CD4-positive, alpha-beta T cell (primary cell): ENCODE measurements at regions not wholly inside any gene's neighbourhood (a gene's known extent, or its start where the extent isn't known, plus 50 kb on each side); places are given as distances from the start of the nearest gene placed in this dataset.
"Not testable (repeated sequence)": the region's sequence is repeated elsewhere in the genome, so short reads cannot be mapped to it uniquely, and the experiment has no call there.

ENCODE experiments used
- ATAC-seq: fragments of 200-7000 bp; cut with Tn5 transposase; one replicate; pipeline ENCODE4 v1.10.0; 2022; ENCODE audit warnings: mild to moderate bottlenecking; ENCODE audit not compliant: poor library complexity
- CTCF ChIA-PET: fragments of 350-600 bp; sonication (Branson Sonifier 250); formaldehyde crosslinking; loops from one replicate; lab custom pipeline; 2021; ENCODE audit warnings: antibody characterized with exemption, inconsistent platforms; lab: Charles Lee
- POLR2A ChIA-PET: fragments of 350-600 bp; sonication (Branson Sonifier 250); formaldehyde crosslinking; loops from one replicate; lab custom pipeline; 2021; ENCODE audit warnings: antibody characterized with exemption, inconsistent platforms; lab: Charles Lee
- DNase-seq, 14 experiments: peaks; one replicate each; pipeline ENCODE4 v3.0.0-alpha.2; 2013 to 2020; ENCODE audit warnings: mixed read lengths in 2 of 14
- H3K27ac ChIP-seq, 2 donors: one replicate each; pipeline versions ENCODE4 v1.5.1 to v1.7.0; 2013; ENCODE audit warnings: low read length in 2 of 2, low read depth in 1 of 2, mild to moderate bottlenecking in 1 of 2
- H3K27me3 ChIP-seq, 2 experiments: 1 replicate in 1 of 2; 2 replicates in 1 of 2; pipeline versions ENCODE4 v1.6.1 to v1.7.0; 2013; ENCODE audit warnings: low read length in 2 of 2, control low read depth in 1 of 2, mild to moderate bottlenecking in 1 of 2, moderate library complexity in 1 of 2; ENCODE audit not compliant: insufficient read depth in 2 of 2, control insufficient read depth in 1 of 2
- H3K36me3 ChIP-seq: one replicate; pipeline ENCODE4 v1.6.1; 2013; ENCODE audit warnings: low read length, control low read depth; ENCODE audit not compliant: insufficient read depth
- H3K4me1 ChIP-seq: one replicate; pipeline ENCODE4 v1.6.1; 2013; ENCODE audit warnings: low read length, control low read depth; ENCODE audit not compliant: insufficient read depth
- H3K4me3 ChIP-seq: one replicate; pipeline ENCODE4 v1.5.1; 2013; ENCODE audit warnings: mild to moderate bottlenecking, low read length, moderate library complexity
- H3K9me3 ChIP-seq, 2 experiments: 1 replicate in 1 of 2; 2 replicates in 1 of 2; pipeline versions ENCODE4 v1.6.1 to v1.7.0; 2013; ENCODE audit warnings: low read length in 2 of 2, mild to moderate bottlenecking in 2 of 2, control low read depth in 1 of 2, moderate library complexity in 1 of 2; ENCODE audit not compliant: control insufficient read depth in 1 of 2, insufficient read depth in 1 of 2
- H3K27ac Mint-ChIP-seq: one replicate; pipeline ENCODE4 v1.8.0; 2020; ENCODE audit warnings: mixed read lengths
- H3K27me3 Mint-ChIP-seq: one replicate; pipeline ENCODE4 v1.8.0; 2021; ENCODE audit warnings: mixed read lengths
- H3K36me3 Mint-ChIP-seq: one replicate; pipeline ENCODE4 v1.8.0; 2021; ENCODE audit warnings: low read depth, mixed read lengths
- H3K4me1 Mint-ChIP-seq: one replicate; pipeline ENCODE4 v1.8.0; 2021; ENCODE audit warnings: low read depth, mixed read lengths
- H3K4me3 Mint-ChIP-seq: one replicate; pipeline ENCODE4 v1.8.0; 2020; ENCODE audit warnings: mild to moderate bottlenecking, mixed read lengths
- H3K9me3 Mint-ChIP-seq: one replicate; pipeline ENCODE4 v1.8.0; 2020; ENCODE audit warnings: mixed read lengths
- intact Hi-C, 2 experiments: fragments of 100-400 bp; cut with DNase I in 1 of 2; cut with micrococcal nuclease in 1 of 2; formaldehyde crosslinking; loops; one replicate each; pipeline versions ENCODE4 v1.15.1 to v1.9.0; 2023 to 2025; cut with DNase I, micrococcal nuclease
- TF ChIP-seq, protein P1 (sequence below): fragments of 200-600 bp; IDR thresholded peaks from one replicate; pipeline ENCODE4 v1.8.0; 2022; ENCODE audit warnings: antibody characterized with exemption, mild to moderate bottlenecking

DNA sequence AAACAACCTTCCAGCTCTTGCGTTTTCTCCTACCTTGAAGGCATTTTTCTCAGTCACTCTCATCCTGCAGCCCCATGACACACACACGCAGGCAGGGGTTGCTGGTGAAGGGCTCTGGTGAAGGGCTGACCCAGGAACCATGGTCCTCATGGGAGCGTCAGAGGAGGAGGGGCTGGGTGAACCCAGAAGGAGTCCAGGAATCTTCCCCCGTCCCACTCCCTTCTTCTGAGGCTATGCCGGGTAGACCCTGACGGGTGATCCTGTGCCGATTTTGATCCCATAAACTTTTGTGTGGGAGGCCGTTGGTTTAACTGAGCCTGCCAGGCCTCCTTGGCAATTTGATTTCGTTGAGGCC lies 278.4 kb upstream of the FOXF1 start:
- H3K27ac ChIP-seq = no peak overlapping the region
- no peaks in the 10 kb centered on the region for H3K9me3 Mint-ChIP-seq
- intact Hi-C loops = no loop called here
- peaks cover 0 to 6% of the 10 kb centered on the region in 2 experiments for H3K27me3 ChIP-seq
- no peaks in the 10 kb centered on the region for H3K36me3 ChIP-seq
- peaks cover 30% of the 10 kb centered on the region for H3K27me3 Mint-ChIP-seq
- no peaks in the 10 kb centered on the region for H3K4me1 ChIP-seq
- ATAC-seq (no peak), DNase-seq (no peak)
- H3K36me3 Mint-ChIP-seq = no peaks in the 10 kb centered on the region
- TF ChIP-seq, protein P1, sequence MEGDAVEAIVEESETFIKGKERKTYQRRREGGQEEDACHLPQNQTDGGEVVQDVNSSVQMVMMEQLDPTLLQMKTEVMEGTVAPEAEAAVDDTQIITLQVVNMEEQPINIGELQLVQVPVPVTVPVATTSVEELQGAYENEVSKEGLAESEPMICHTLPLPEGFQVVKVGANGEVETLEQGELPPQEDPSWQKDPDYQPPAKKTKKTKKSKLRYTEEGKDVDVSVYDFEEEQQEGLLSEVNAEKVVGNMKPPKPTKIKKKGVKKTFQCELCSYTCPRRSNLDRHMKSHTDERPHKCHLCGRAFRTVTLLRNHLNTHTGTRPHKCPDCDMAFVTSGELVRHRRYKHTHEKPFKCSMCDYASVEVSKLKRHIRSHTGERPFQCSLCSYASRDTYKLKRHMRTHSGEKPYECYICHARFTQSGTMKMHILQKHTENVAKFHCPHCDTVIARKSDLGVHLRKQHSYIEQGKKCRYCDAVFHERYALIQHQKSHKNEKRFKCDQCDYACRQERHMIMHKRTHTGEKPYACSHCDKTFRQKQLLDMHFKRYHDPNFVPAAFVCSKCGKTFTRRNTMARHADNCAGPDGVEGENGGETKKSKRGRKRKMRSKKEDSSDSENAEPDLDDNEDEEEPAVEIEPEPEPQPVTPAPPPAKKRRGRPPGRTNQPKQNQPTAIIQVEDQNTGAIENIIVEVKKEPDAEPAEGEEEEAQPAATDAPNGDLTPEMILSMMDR = no peak
- no peak overlapping the region for H3K4me3 Mint-ChIP-seq
- H3K9me3 ChIP-seq = peaks cover 0 to 18% of the 10 kb centered on the region in 2 experiments
- ChIA-PET CTCF (no interaction called here), POLR2A (no interaction called here)
- no peak overlapping the region for H3K27ac Mint-ChIP-seq
- no peak overlapping the region for H3K4me3 ChIP-seq
- no peaks in the 10 kb centered on the region for H3K4me1 Mint-ChIP-seq

DNA sequence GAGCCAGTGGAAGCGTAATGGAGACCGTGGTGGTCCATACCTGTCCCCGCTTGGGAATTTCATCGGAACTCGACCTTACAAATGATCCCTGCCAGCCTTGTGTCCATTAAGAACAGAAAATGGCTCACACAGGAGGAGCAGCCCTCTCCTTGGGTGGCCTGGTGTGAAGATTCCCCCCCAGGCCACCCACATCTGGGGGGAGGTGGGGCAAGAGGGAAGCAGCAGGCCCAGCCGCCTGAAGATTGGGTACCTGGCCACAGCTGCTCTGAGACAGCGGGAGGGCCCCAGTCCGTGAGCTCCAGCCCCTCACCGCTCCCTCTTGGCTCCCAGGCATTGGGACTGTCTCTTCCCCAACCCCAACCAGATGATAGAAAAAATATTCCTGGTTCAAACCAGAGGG lies 277.8 kb upstream of the FOXF1 start:
- no peaks in the 10 kb centered on the region for H3K36me3 Mint-ChIP-seq
- H3K4me3 Mint-ChIP-seq = no peak overlapping the region
- CTCF ChIA-PET = no interaction called here
- no peak for DNase-seq
- H3K4me1 Mint-ChIP-seq = no peaks in the 10 kb centered on the region
- Histone ChIP-seq H3K36me3 (no peaks in the 10 kb centered on the region), H3K27me3 (peaks cover 0 to 6% of the 10 kb centered on the region in 2 experiments), H3K27ac (no peak overlapping the region), H3K4me1 (no peaks in the 10 kb centered on the region), H3K4me3 (no peak overlapping the region), H3K9me3 (peaks cover 0 to 18% of the 10 kb centered on the region in 2 experiments)
- ATAC-seq = no peak
- TF ChIP-seq, protein P1 = no peak
- H3K9me3 Mint-ChIP-seq = no peaks in the 10 kb centered on the region
- no peak overlapping the region for H3K27ac Mint-ChIP-seq
- H3K27me3 Mint-ChIP-seq = peaks cover 27% of the 10 kb centered on the region
- POLR2A ChIA-PET = no interaction called here
- intact Hi-C loops = no loop called here

DNA sequence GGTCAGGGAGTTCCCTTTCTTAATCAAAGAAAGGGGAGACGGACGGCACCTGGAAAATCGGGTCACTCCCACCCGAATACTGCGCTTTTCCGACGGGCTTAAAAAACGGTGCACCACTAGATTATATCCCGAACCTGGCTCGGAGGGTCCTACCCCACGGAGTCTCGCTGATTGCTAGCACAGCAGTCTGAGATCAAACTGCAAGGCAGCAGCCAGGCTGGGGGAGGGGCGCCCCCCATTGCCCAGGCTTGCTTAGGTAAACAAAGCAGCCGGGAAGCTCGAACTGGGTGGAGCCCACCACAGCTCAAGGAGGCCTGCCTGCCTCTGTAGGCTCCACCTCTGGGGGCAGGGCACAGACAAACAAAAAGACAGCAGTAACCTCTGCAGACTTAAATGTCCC lies 276.8 kb upstream of the FOXF1 start:
- H3K27me3 ChIP-seq, H3K36me3 Mint-ChIP-seq, H3K27ac ChIP-seq, H3K4me3 Mint-ChIP-seq, intact Hi-C loops, ATAC-seq, H3K36me3 ChIP-seq, CTCF ChIA-PET, H3K4me1 ChIP-seq, DNase-seq, H3K9me3 Mint-ChIP-seq, H3K27ac Mint-ChIP-seq, POLR2A ChIA-PET, H3K4me1 Mint-ChIP-seq, H3K4me3 ChIP-seq: not testable (repeated sequence)
- peaks cover 0 to 15% of the 10 kb centered on the region in 2 experiments for H3K9me3 ChIP-seq
- peaks cover 23% of the 10 kb centered on the region for H3K27me3 Mint-ChIP-seq

DNA sequence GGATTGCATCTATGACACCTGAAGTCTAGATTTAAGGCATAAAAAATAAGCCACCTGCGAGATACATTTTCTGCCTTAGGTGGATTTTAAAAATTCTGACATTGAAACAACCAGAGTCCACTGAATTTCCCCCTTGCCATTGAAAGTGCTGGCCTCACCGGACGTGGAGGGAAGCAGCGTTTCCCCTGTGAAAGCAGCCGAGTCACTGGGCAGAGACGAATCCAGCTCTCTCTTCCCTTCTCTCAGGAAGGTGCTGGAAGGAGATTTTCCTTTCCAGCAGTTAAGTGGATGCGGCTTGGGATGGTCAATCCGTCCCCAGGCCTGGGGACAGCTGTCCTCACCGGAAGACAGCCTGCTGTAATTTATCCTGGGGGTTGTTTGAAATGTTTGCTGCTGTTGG lies 270.9 kb upstream of the FOXF1 start:
- Histone ChIP-seq H3K27ac (no peak overlapping the region), H3K27me3 (peaks cover 15 to 16% of the 10 kb centered on the region in 2 experiments), H3K4me3 (no peak overlapping the region), H3K9me3 (peaks cover 0 to 13% of the 10 kb centered on the region in 2 experiments), H3K4me1 (no peaks in the 10 kb centered on the region), H3K36me3 (no peaks in the 10 kb centered on the region)
- ChIA-PET CTCF (no interaction called here), POLR2A (no interaction called here)
- DNase-seq = no peak
- no peaks in the 10 kb centered on the region for H3K36me3 Mint-ChIP-seq
- no peaks in the 10 kb centered on the region for H3K9me3 Mint-ChIP-seq
- intact Hi-C loops = no loop called here
- no peak overlapping the region for H3K27ac Mint-ChIP-seq
- peaks cover 33% of the 10 kb centered on the region for H3K27me3 Mint-ChIP-seq
- TF ChIP-seq, protein P1 = no peak
- no peak for ATAC-seq
- no peaks in the 10 kb centered on the region for H3K4me1 Mint-ChIP-seq
- H3K4me3 Mint-ChIP-seq = no peak overlapping the region
